Occipital lobe (tissue), 2 donors: ENCODE measurements at regions not wholly inside any gene's neighbourhood (a gene's known extent, or its start where the extent isn't known, plus 50 kb on each side); places are given as distances from the start of the nearest gene placed in this dataset. TPM values are rescaled to one million over a fixed set of nuclear protein-coding genes. Genes with fewer than 3 reads are reported as not detected.

Experiments used
- DNase-seq: peaks from one replicate; lab custom pipeline; 2025; lab: John Stamatoyannopoulos, UW
- small RNA-seq: library from RNA; depleted of rRNA; stranded (forward); fragments of <200 nt; gene quantifications from one replicate; pipeline ENCODE3, GENCODE V24; 2014

- no peak for DNase-seq
Observed at GRCh38 chr11:104254347-104254746, 90.4 kb upstream of the PDGFD start.

GRCh38 chr11:104246590-104246989, 82.6 kb upstream of the PDGFD start:
- DNase-seq = no peak

- DNase-seq = no peak
Observed at GRCh38 chr11:104238916-104239315, 75.0 kb upstream of the PDGFD start.

- DNase-seq = no peak
Observed at GRCh38 chr11:104225047-104225446, 61.1 kb upstream of the PDGFD start.

GRCh38 chr11:104222464-104222863, 58.5 kb upstream of the PDGFD start:
- no peak for DNase-seq

GRCh38 chr11:104221455-104221854, 57.5 kb upstream of the PDGFD start:
- DNase-seq = no peak

- DNase-seq = no peak
Observed at GRCh38 chr11:104219096-104219495, 55.1 kb upstream of the PDGFD start.

- no peak for DNase-seq
Observed at GRCh38 chr11:104214517-104214916, 50.6 kb upstream of the PDGFD start.

Small RNA genes lying in the stretch of these regions (small RNA-seq; reads per million reads assigned to genes)
- gene AP001485.1 (not detected), gene MIR7641-1 (not detected)
